ENCODE measurements at regions not wholly inside any gene's neighbourhood (a gene's known extent, or its start where the extent isn't known, plus 50 kb on each side); places are given as distances from the start of the nearest gene placed in this dataset.

GRCh38 chr2:155695505-155695904, 637.0 kb downstream of the NR4A2 start:
- Histone ChIP-seq H3K4me3 (no peak overlapping the region), H3K4me1 (no peaks in the 10 kb centered on the region), H3K27ac (no peak overlapping the region), H3K9me3 (no peaks in the 10 kb centered on the region), H3K27me3 (no peaks in the 10 kb centered on the region), H3K36me3 (no peaks in the 10 kb centered on the region)
- DNase-seq: no peak
- no peak for ATAC-seq
- 78% methylated on average over 2 of the region's 2 CpGs for WGBS (ENCODE audit: insufficient coverage, low coverage, low lambda C conversion rate, missing lambda C conversion rate)
- TF ChIP-seq CTCF (IDR thresholded peaks at IDR 0.05): no peak
- TF ChIP-seq POLR2A (IDR thresholded peaks at IDR 0.05): no peak
- intact Hi-C loops (cut with DNase I): no loop called here

GRCh38 chr2:155692856-155693255, 639.7 kb downstream of the NR4A2 start:
- intact Hi-C loops (cut with DNase I): no loop called here
- Histone ChIP-seq H3K4me3 (no peak overlapping the region), H3K27ac (no peak overlapping the region), H3K36me3 (no peaks in the 10 kb centered on the region), H3K9me3 (no peaks in the 10 kb centered on the region), H3K27me3 (no peaks in the 10 kb centered on the region), H3K4me1 (no peaks in the 10 kb centered on the region)
- TF ChIP-seq POLR2A (IDR thresholded peaks at IDR 0.05): no peak
- no peak for TF ChIP-seq CTCF (IDR thresholded peaks at IDR 0.05)
- ATAC-seq (no peak), DNase-seq (no peak)

GRCh38 chr2:155692106-155692505, 640.4 kb downstream of the NR4A2 start:
- Histone ChIP-seq H3K4me1 (no peaks in the 10 kb centered on the region), H3K4me3 (no peak overlapping the region), H3K9me3 (no peaks in the 10 kb centered on the region), H3K36me3 (no peaks in the 10 kb centered on the region), H3K27me3 (no peaks in the 10 kb centered on the region), H3K27ac (no peak overlapping the region)
- intact Hi-C loops (cut with DNase I): no loop called here
- DNase-seq: no peak
- TF ChIP-seq CTCF (IDR thresholded peaks at IDR 0.05) (no peak), POLR2A (IDR thresholded peaks at IDR 0.05) (no peak)
- ATAC-seq: peak in 1 of 4 donors; percentile 46

GRCh38 chr2:155690785-155691184, 641.7 kb downstream of the NR4A2 start:
- Histone ChIP-seq H3K27me3 (no peaks in the 10 kb centered on the region), H3K9me3 (no peaks in the 10 kb centered on the region), H3K4me1 (no peaks in the 10 kb centered on the region), H3K4me3 (no peak overlapping the region), H3K36me3 (no peaks in the 10 kb centered on the region), H3K27ac (no peak overlapping the region)
- WGBS (ENCODE audit: insufficient coverage, low coverage, low lambda C conversion rate, missing lambda C conversion rate): 13% methylated on average over 2 of the region's 2 CpGs
- intact Hi-C loops (cut with DNase I): no loop called here
- DNase-seq (no peak), ATAC-seq (peak in 2 of 4 donors; percentile 36 to 47)
- no peak for TF ChIP-seq POLR2A (IDR thresholded peaks at IDR 0.05)
- TF ChIP-seq CTCF (IDR thresholded peaks at IDR 0.05): no peak

GRCh38 chr2:155689791-155690190, 642.7 kb downstream of the NR4A2 start:
- Histone ChIP-seq H3K9me3 (no peaks in the 10 kb centered on the region), H3K4me1 (no peaks in the 10 kb centered on the region), H3K36me3 (no peaks in the 10 kb centered on the region), H3K27me3 (no peaks in the 10 kb centered on the region), H3K27ac (no peak overlapping the region), H3K4me3 (no peak overlapping the region)
- intact Hi-C loops (cut with DNase I): no loop called here
- DNase-seq (no peak), ATAC-seq (no peak)
- 52% methylated on average over 4 of the region's 4 CpGs for WGBS (ENCODE audit: insufficient coverage, low coverage, low lambda C conversion rate, missing lambda C conversion rate)
- TF ChIP-seq CTCF (IDR thresholded peaks at IDR 0.05) (no peak), POLR2A (IDR thresholded peaks at IDR 0.05) (no peak)

Measured in right lobe of liver (tissue), 6 donors.